Cardiac fibroblast (primary cell): ENCODE measurements at regions not wholly inside any gene's neighbourhood (a gene's known extent, or its start where the extent isn't known, plus 50 kb on each side); places are given as distances from the start of the nearest gene placed in this dataset.

Source experiments
- DNase-seq, 2 donors: peaks; one replicate each; pipeline versions ENCODE4 v3.0.0 to v3.0.0-alpha.2; 2010; ENCODE audit warnings: low read depth in 2 of 2
- H3K4me3 ChIP-seq, 2 donors: replicated peaks in 1 of 2; 1 replicate in 1 of 2; 2 replicates in 1 of 2; pipeline ENCODE4 v1.5.1; 2011; ENCODE audit warnings: low read depth in 2 of 2, low read length in 2 of 2, mild to moderate bottlenecking in 2 of 2, moderate library complexity in 1 of 2
- TF ChIP-seq, protein P1 (sequence below): IDR thresholded peaks from one replicate; pipeline ENCODE4 v1.5.1; 2011; ENCODE audit warnings: low read depth, mild to moderate bottlenecking, low read length, inconsistent platforms

DNA sequence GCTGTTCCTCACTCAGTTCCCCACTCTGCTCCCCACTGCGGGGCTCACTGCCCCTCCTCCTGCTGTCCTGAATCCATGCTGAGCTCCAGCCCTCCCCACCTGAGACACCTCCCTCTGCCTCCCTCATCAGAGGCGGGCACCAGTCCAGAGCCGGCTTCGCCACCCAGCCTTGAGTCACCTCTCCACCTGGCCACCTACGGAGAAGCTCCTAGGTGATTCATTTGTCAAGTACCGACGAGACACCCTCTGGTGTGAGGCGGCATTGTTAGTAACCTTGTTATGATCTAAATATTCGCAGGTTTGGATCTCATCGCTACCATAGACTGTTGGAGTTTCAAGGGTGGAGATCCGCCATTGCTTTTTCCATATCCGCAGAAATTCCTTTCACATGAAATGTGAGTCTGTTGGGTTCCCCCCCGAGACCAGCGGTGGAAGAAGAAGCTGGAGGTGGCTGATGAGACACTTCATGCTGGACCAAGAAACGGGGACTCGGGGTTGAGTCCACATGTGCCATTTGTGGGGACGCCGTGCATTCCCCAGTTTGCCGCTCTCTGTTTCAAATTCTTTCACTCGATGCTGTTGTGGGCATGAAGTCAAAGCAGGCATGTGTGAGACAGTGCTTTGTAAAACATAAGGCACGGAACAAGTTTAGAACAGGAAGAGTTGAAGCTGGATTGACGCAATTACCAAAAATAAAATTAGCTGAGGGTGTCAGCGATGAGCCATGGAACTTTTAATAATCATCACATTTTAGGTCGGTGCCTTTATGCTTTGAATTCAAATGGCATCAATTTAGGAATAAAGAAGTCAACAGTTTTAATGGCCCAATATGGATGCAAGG, 259.8 kb upstream of the HDAC4 start:
- no peak overlapping the region for H3K4me3 ChIP-seq
- TF ChIP-seq, protein P1, sequence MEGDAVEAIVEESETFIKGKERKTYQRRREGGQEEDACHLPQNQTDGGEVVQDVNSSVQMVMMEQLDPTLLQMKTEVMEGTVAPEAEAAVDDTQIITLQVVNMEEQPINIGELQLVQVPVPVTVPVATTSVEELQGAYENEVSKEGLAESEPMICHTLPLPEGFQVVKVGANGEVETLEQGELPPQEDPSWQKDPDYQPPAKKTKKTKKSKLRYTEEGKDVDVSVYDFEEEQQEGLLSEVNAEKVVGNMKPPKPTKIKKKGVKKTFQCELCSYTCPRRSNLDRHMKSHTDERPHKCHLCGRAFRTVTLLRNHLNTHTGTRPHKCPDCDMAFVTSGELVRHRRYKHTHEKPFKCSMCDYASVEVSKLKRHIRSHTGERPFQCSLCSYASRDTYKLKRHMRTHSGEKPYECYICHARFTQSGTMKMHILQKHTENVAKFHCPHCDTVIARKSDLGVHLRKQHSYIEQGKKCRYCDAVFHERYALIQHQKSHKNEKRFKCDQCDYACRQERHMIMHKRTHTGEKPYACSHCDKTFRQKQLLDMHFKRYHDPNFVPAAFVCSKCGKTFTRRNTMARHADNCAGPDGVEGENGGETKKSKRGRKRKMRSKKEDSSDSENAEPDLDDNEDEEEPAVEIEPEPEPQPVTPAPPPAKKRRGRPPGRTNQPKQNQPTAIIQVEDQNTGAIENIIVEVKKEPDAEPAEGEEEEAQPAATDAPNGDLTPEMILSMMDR = no peak
- DNase-seq = no peak

DNA sequence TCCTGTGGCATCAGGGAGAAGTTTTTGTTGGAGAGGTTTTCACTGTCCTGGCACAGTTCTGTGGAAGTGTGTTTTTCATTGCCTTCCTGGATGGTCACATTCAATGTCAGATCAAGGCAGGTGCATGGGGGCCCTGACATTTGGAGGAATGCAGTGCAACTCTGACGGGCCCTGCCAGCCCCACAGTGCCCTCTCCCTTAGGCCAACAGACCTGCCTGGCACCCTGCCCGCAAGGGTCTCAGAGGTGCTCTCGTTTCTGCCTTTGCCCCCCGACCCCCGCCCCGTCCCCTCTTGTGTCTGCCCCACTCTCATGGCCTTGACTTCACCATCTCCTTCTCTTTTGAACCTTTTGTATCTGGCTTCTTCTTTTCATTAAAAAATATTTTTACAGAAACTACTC, 257.2 kb upstream of the HDAC4 start:
- no peak overlapping the region for H3K4me3 ChIP-seq
- TF ChIP-seq, protein P1 = no peak
- no peak for DNase-seq

DNA sequence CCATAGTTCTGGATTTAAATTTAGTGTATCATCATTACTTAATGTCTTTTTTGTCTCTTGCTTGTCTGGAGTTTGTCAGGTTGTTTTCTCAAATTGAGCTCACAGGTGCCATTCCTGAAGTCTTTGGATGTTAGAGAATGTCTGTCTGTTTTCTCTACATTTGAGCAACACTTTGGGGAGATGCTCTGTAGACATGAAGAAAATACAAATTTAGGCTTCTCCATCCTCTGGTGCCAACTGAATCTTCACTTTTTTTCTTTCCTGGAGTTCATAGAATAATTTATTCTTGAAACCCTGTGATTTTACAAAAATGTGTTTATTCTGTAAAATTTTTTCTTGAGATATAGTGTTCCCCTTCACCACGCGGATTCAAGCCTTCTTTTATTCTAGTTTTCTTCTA, 256.4 kb upstream of the HDAC4 start:
- TF ChIP-seq, protein P1 = no peak
- DNase-seq = no peak
- no peak overlapping the region for H3K4me3 ChIP-seq

DNA sequence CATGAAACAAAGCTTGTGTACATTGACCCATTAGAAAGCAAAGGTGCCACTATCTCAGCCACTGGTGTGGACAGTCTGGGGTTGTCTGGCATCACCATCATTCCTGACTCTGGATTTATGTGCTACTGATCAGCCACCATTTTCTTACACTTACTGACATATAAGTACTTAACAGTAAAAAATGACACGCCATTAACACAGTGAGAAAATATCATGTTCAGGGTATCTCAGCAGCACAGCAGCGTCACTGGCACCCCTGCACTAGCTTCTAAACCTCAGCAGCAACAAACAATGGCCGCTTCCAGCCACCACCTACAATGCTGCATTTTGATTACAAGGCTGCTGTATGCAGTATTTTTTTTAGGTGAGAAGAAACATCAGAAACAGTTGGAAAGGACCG, 253.4 kb upstream of the HDAC4 start:
- H3K4me3 ChIP-seq = no peak overlapping the region

DNA sequence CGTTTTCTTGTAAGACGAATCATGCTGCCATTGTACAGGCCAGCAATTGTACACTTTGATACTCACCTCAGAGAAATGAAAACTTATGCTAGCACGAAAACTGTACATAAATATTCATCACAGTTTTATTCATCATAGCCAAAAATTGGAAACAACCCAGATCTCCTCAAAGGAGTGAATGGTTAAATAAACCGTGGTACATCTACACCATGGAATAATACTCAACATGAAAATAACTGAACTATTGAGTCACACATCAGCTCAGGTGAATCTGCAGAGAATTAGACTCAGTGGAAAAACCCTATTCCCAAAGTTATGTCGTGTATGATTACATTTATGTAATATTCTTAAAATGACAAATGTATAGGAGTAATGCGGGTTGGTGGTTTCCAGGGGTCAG, 251.0 kb upstream of the HDAC4 start:
- no peak overlapping the region for H3K4me3 ChIP-seq
- no peak for DNase-seq
- TF ChIP-seq, protein P1 = no peak

More for the DNA sequence above, 253.4 kb upstream of the HDAC4 start:
- TF ChIP-seq, protein P1 = no peak
- DNase-seq = no peak

DNA sequence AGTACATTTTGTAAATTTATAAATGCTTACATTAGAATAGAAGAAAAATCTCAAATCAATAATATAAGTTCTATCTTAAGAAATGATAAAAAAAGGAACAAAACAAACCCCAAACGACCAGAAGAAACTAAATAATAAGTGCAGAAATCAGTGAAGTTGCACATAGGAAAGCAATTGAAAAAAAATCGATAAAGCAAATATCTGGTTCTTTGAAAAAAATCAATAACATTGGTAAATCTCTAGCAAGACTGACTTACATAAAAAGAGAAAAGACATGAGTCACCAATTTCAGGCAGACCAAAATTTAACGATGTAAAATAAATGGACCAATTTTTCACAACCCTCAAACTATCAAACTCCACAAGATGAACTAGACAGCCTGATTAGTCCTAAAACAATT, 249.9 kb upstream of the HDAC4 start:
- no peak overlapping the region for H3K4me3 ChIP-seq
- TF ChIP-seq, protein P1 = no peak
- DNase-seq = no peak
